ENCODE measurements at regions not wholly inside any gene's neighbourhood (a gene's known extent, or its start where the extent isn't known, plus 50 kb on each side); places are given as distances from the start of the nearest gene placed in this dataset.
"Not testable (repeated sequence)": the region's sequence is repeated elsewhere in the genome, so short reads cannot be mapped to it uniquely, and the experiment has no call there.

GRCh38 chrY:18951657-18952435 lies 178.3 kb upstream of the HSFY2 start:
- TF ChIP-seq, protein P1, sequence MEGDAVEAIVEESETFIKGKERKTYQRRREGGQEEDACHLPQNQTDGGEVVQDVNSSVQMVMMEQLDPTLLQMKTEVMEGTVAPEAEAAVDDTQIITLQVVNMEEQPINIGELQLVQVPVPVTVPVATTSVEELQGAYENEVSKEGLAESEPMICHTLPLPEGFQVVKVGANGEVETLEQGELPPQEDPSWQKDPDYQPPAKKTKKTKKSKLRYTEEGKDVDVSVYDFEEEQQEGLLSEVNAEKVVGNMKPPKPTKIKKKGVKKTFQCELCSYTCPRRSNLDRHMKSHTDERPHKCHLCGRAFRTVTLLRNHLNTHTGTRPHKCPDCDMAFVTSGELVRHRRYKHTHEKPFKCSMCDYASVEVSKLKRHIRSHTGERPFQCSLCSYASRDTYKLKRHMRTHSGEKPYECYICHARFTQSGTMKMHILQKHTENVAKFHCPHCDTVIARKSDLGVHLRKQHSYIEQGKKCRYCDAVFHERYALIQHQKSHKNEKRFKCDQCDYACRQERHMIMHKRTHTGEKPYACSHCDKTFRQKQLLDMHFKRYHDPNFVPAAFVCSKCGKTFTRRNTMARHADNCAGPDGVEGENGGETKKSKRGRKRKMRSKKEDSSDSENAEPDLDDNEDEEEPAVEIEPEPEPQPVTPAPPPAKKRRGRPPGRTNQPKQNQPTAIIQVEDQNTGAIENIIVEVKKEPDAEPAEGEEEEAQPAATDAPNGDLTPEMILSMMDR (conservative IDR thresholded peaks at IDR 0.05; ENCODE audit: low read length) = no peak
- H3K4me3 ChIP-seq (ENCODE audit: low read length) = no peak overlapping the region
- no peak for DNase-seq (ENCODE audit: low read depth)

GRCh38 chrY:18951019-18951418 lies 177.5 kb upstream of the HSFY2 start:
- H3K4me3 ChIP-seq (ENCODE audit: low read length) = no peak overlapping the region
- TF ChIP-seq, protein P1 (conservative IDR thresholded peaks at IDR 0.05; ENCODE audit: low read length) = no peak
- no peak for DNase-seq (ENCODE audit: low read depth)

GRCh38 chrY:18936831-18937230 lies 163.3 kb upstream of the HSFY2 start:
- TF ChIP-seq, protein P1 (conservative IDR thresholded peaks at IDR 0.05; ENCODE audit: low read length) = no peak
- DNase-seq (ENCODE audit: low read depth) = no peak

GRCh38 chrY:18919256-18919655 lies 145.7 kb upstream of the HSFY2 start:
- no peak overlapping the region for H3K4me3 ChIP-seq (ENCODE audit: low read length)
- DNase-seq (ENCODE audit: low read depth) = no peak
- TF ChIP-seq, protein P1 (conservative IDR thresholded peaks at IDR 0.05; ENCODE audit: low read length) = no peak

More at GRCh38 chrY:18936831-18937230, 163.3 kb upstream of the HSFY2 start:
- no peak overlapping the region for H3K4me3 ChIP-seq (ENCODE audit: low read length)

GRCh38 chrY:18912846-18913245 lies 139.3 kb upstream of the HSFY2 start:
- DNase-seq (ENCODE audit: low read depth) = no peak
- TF ChIP-seq, protein P1 (conservative IDR thresholded peaks at IDR 0.05; ENCODE audit: low read length) = no peak
- no peak overlapping the region for H3K4me3 ChIP-seq (ENCODE audit: low read length)

DNA sequence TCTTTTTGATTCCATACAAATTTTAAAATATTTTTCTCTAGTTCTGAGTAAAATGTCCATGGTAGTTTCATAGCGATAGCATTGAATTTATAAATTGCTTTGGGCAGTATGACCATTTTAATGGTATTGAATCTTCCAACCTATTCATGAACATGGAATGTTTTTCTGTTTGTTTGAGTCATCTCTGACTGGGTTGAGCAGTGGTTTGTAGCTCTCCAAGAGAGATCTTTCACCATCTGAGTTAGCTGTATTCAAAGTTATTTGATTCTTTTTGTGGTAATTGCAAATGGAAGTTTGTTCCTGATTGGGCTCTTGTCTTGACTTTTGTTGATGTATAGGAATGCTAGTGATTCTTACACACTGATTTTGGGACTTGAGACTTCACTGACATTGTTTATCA lies 136.3 kb upstream of the HSFY2 start:
- H3K4me3 ChIP-seq (ENCODE audit: low read length) = no peak overlapping the region
- DNase-seq (ENCODE audit: low read depth) = peak; percentile 26
- TF ChIP-seq, protein P1 (conservative IDR thresholded peaks at IDR 0.05; ENCODE audit: low read length) = no peak

GRCh38 chrY:18906198-18906597 lies 132.7 kb upstream of the HSFY2 start:
- H3K4me3 ChIP-seq (ENCODE audit: low read length) = not testable (repeated sequence)
- peak; percentile 17 for DNase-seq (ENCODE audit: low read depth)

Measured in AG10803 (cell line).